NT2/D1 (cell line): ENCODE measurements at regions not wholly inside any gene's neighbourhood (a gene's known extent, or its start where the extent isn't known, plus 50 kb on each side); places are given as distances from the start of the nearest gene placed in this dataset.

Experiments
- YY1 ChIP-seq: IDR thresholded peaks from 2 replicates; pipeline ENCODE4 v1.6.1; 2011; ENCODE audit not compliant: insufficient read length, insufficient read depth
- ZNF274 ChIP-seq: IDR thresholded peaks from 2 replicates; pipeline ENCODE4 v1.6.1; 2011; ENCODE audit warnings: mild to moderate bottlenecking, low read depth, low read length

DNA sequence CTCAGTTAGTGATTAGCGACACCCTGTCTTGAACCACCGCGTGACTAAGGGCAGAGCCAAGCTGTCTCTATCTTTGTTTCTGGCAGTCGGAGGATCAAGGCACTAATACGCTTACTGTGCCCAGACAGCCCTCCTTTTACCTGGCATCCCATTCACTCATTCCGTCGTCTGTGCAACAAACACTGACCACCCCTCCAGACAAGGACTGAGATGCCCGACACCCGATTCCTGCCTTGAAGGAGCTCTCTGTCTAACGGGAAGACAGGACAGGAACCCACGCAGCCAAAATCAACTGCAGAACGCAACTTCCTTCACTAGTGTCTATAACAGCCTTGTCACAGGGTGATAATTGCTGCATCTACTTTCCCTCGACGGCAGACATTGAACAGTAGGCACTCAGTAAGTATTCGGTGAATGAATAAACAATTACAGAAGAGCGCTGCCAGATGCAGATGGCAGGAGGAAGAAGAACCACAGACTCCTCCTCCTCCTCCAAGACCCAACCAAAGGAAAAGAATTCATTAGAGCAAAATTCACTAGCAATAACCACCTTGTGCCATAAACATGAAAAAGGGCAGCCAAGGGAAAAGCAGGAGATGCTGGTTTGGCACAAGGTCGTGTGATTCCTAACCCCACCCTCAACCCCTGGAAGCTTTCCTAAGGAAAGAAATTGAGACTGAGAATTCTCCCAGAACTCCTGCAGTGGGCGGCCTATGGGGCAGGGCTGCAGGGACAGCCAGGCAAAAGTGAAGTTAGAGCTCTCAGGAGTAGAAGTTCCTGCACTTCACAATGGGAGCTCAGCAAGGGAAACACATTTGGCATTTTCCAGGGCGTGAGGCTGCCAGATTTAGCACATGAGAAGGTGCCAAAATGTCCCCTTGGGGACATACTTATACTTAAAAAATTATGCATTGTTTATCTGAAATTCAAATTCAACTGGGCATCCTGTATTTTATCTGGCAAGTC is 186.6 kb upstream of the DIO3 start:
- no peak for TF ChIP-seq YY1
- no peak for TF ChIP-seq ZNF274
